NCI-H524 treated with DMSO at 0.1 percent for 48 hours (cell line): ENCODE measurements at regions not wholly inside any gene's neighbourhood (a gene's known extent, or its start where the extent isn't known, plus 50 kb on each side); places are given as distances from the start of the nearest gene placed in this dataset.
"Not testable (repeated sequence)": the region's sequence is repeated elsewhere in the genome, so short reads cannot be mapped to it uniquely, and the experiment has no call there.

Experiments
- DNase-seq: peaks from one replicate; lab custom pipeline; 2025; lab: John Stamatoyannopoulos, UW

- DNase-seq: peak; percentile 38
Observed at GRCh38 chr5:79924936-79925893, 65.8 kb downstream of the MTX3 start.

- no peak for DNase-seq
Observed at GRCh38 chr5:79923431-79923830, 67.6 kb downstream of the MTX3 start.

GRCh38 chr5:79922626-79923025 is 68.4 kb downstream of the MTX3 start:
- no peak for DNase-seq

- not testable (repeated sequence) for DNase-seq
Observed at GRCh38 chr5:79907452-79907851, 83.6 kb downstream of the MTX3 start.

- not testable (repeated sequence) for DNase-seq
Observed at GRCh38 chr5:79902571-79902970, 88.5 kb downstream of the MTX3 start.

- DNase-seq: no peak
Observed at GRCh38 chr5:79901631-79902030, 89.4 kb downstream of the MTX3 start.

- DNase-seq: no peak
Observed at GRCh38 chr5:79898611-79899010, 92.5 kb downstream of the MTX3 start.

GRCh38 chr5:79893976-79894375 is 97.1 kb downstream of the MTX3 start:
- DNase-seq: no peak

- no peak for DNase-seq
Observed at GRCh38 chr5:79893485-79893884, 97.6 kb downstream of the MTX3 start.

- DNase-seq: no peak
Observed at GRCh38 chr5:79890930-79891249, 100.2 kb downstream of the MTX3 start.

- DNase-seq: no peak
Observed at GRCh38 chr5:79890119-79890929, 100.7 kb downstream of the MTX3 start.

- DNase-seq: no peak
Observed at GRCh38 chr5:79888643-79889042, 102.4 kb downstream of the MTX3 start.

- no peak for DNase-seq
Observed at GRCh38 chr5:79886925-79887655, 104.0 kb downstream of the MTX3 start.

- DNase-seq: no peak
Observed at GRCh38 chr5:79886456-79886855, 104.6 kb downstream of the MTX3 start.

- not testable (repeated sequence) for DNase-seq
Observed at GRCh38 chr5:79879880-79880279, 111.2 kb downstream of the MTX3 start.

- no peak for DNase-seq
Observed at GRCh38 chr5:79878721-79879336, 112.2 kb downstream of the MTX3 start.

- DNase-seq: no peak
Observed at GRCh38 chr5:79878136-79878679, 112.9 kb downstream of the MTX3 start.

- no peak for DNase-seq
Observed at GRCh38 chr5:79876456-79876855, 114.6 kb downstream of the MTX3 start.

- DNase-seq: no peak
Observed at GRCh38 chr5:79875230-79875629, 115.8 kb downstream of the MTX3 start.

- no peak for DNase-seq
Observed at GRCh38 chr5:79873187-79873586, 117.9 kb downstream of the MTX3 start.

- no peak for DNase-seq
Observed at GRCh38 chr5:79872291-79872690, 118.8 kb downstream of the MTX3 start.
